ENCODE measurements at regions not wholly inside any gene's neighbourhood (a gene's known extent, or its start where the extent isn't known, plus 50 kb on each side); places are given as distances from the start of the nearest gene placed in this dataset.

GRCh38 chr10:83373671-83374070 lies 765.6 kb upstream of the GHITM start:
- peak; percentile 35 for DNase-seq (ENCODE audit: low read depth)
- TF ChIP-seq CTCF (IDR thresholded peaks at IDR 0.05; ENCODE audit: insufficient read depth, low read depth, low read length, missing control alignments) = peak; percentile 26
- no peak overlapping the region for H3K4me3 ChIP-seq (ENCODE audit: low read depth, low read length)

- no peak overlapping the region for H3K4me3 ChIP-seq (ENCODE audit: low read depth, low read length)
- no peak for TF ChIP-seq CTCF (IDR thresholded peaks at IDR 0.05; ENCODE audit: insufficient read depth, low read depth, low read length, missing control alignments)
- DNase-seq (ENCODE audit: low read depth) = no peak
Observed at GRCh38 chr10:83374741-83375140, 764.6 kb upstream of the GHITM start.

GRCh38 chr10:83375274-83375673 lies 764.0 kb upstream of the GHITM start:
- no peak for DNase-seq (ENCODE audit: low read depth)
- H3K4me3 ChIP-seq (ENCODE audit: low read depth, low read length) = no peak overlapping the region
- no peak for TF ChIP-seq CTCF (IDR thresholded peaks at IDR 0.05; ENCODE audit: insufficient read depth, low read depth, low read length, missing control alignments)

GRCh38 chr10:83397806-83398205 lies 741.5 kb upstream of the GHITM start:
- no peak for TF ChIP-seq CTCF (IDR thresholded peaks at IDR 0.05; ENCODE audit: insufficient read depth, low read depth, low read length, missing control alignments)
- no peak for DNase-seq (ENCODE audit: low read depth)
- H3K4me3 ChIP-seq (ENCODE audit: low read depth, low read length) = no peak overlapping the region

- TF ChIP-seq CTCF (IDR thresholded peaks at IDR 0.05; ENCODE audit: insufficient read depth, low read depth, low read length, missing control alignments) = no peak
- H3K4me3 ChIP-seq (ENCODE audit: low read depth, low read length) = no peak overlapping the region
- DNase-seq (ENCODE audit: low read depth) = no peak
Observed at GRCh38 chr10:83410570-83410969, 728.7 kb upstream of the GHITM start.

GRCh38 chr10:83425306-83425705 lies 714.0 kb upstream of the GHITM start:
- DNase-seq (ENCODE audit: low read depth) = peak; percentile 20
- H3K4me3 ChIP-seq (ENCODE audit: low read depth, low read length) = no peak overlapping the region
- no peak for TF ChIP-seq CTCF (IDR thresholded peaks at IDR 0.05; ENCODE audit: insufficient read depth, low read depth, low read length, missing control alignments)

GRCh38 chr10:83427101-83427500 lies 712.2 kb upstream of the GHITM start:
- no peak for DNase-seq (ENCODE audit: low read depth)
- TF ChIP-seq CTCF (IDR thresholded peaks at IDR 0.05; ENCODE audit: insufficient read depth, low read depth, low read length, missing control alignments) = no peak
- no peak overlapping the region for H3K4me3 ChIP-seq (ENCODE audit: low read depth, low read length)
